ENCODE measurements at regions not wholly inside any gene's neighbourhood (a gene's known extent, or its start where the extent isn't known, plus 50 kb on each side); places are given as distances from the start of the nearest gene placed in this dataset.

DNA sequence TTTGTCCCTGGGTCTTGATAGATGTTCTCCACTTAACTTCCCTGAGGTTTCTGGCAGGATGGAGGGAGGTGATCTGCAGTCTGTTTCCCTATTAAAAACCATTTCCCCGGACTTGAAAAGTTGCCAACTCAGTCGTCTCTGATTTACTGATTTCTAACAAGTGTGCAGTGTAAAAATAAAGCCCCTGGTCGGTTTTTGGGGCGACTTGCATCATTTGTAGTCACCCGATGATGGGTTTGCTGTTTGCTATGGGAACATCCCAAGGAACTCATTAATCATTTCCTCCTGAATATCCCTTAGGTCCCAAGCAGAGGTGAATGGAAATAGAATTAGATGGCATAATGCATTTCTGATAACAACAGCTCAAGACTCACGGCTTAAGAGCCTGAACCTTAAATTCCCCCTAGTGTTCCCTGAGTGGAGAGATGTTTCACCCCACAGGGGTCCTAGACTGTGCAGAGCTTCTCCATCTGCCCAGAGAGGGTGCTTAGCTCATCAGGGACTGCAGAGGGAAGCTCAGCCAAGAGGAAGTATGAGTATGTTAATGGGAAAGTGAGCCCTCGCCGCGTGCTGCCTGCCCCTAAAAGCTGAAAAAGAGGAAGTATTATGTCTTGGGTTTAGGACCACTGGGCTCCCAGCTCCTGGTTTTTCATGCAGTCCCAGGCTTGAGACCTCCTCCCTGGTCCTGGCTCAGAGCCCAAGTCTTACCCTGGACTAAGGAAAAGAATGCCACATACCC, 115.1 kb upstream of the DAP start:
- no peak overlapping the region for H3K4me3 ChIP-seq (ENCODE audit: low read depth, low read length)
- no peak for DNase-seq (ENCODE audit: low read depth)
- TF ChIP-seq, protein P1, sequence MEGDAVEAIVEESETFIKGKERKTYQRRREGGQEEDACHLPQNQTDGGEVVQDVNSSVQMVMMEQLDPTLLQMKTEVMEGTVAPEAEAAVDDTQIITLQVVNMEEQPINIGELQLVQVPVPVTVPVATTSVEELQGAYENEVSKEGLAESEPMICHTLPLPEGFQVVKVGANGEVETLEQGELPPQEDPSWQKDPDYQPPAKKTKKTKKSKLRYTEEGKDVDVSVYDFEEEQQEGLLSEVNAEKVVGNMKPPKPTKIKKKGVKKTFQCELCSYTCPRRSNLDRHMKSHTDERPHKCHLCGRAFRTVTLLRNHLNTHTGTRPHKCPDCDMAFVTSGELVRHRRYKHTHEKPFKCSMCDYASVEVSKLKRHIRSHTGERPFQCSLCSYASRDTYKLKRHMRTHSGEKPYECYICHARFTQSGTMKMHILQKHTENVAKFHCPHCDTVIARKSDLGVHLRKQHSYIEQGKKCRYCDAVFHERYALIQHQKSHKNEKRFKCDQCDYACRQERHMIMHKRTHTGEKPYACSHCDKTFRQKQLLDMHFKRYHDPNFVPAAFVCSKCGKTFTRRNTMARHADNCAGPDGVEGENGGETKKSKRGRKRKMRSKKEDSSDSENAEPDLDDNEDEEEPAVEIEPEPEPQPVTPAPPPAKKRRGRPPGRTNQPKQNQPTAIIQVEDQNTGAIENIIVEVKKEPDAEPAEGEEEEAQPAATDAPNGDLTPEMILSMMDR (IDR thresholded peaks at IDR 0.05; ENCODE audit: insufficient read depth, low read depth, low read length, missing control alignments): no peak

GRCh38 chr5:10875201-10875768, 114.3 kb upstream of the DAP start:
- TF ChIP-seq, protein P1 (IDR thresholded peaks at IDR 0.05; ENCODE audit: insufficient read depth, low read depth, low read length, missing control alignments): no peak
- no peak overlapping the region for H3K4me3 ChIP-seq (ENCODE audit: low read depth, low read length)
- DNase-seq (ENCODE audit: low read depth): no peak

GRCh38 chr5:10874541-10874940, 113.5 kb upstream of the DAP start:
- no peak for DNase-seq (ENCODE audit: low read depth)
- TF ChIP-seq, protein P1 (IDR thresholded peaks at IDR 0.05; ENCODE audit: insufficient read depth, low read depth, low read length, missing control alignments): no peak
- H3K4me3 ChIP-seq (ENCODE audit: low read depth, low read length): no peak overlapping the region

GRCh38 chr5:10870791-10871190, 109.8 kb upstream of the DAP start:
- TF ChIP-seq, protein P1 (IDR thresholded peaks at IDR 0.05; ENCODE audit: insufficient read depth, low read depth, low read length, missing control alignments): no peak
- DNase-seq (ENCODE audit: low read depth): no peak
- H3K4me3 ChIP-seq (ENCODE audit: low read depth, low read length): no peak overlapping the region

DNA sequence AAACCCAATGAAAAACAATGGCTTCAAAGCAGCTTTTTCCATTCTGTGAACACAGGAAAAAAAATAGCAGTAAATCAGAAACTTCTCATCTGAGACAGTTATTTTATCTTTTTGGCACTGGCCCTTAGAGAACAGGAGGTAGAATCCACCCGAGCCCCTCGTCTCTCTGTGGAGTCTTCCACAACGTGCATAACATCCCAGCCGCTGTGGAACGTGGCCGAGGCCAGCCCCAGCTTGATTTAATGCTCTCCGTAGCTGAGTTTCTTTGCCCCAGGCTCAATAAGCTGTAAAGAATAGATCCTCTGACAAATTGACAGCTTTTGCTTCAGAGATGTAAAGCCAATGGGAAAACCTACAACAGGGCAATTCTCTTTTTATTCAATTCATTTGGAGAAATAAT, 107.9 kb upstream of the DAP start:
- TF ChIP-seq, protein P1 (IDR thresholded peaks at IDR 0.05; ENCODE audit: insufficient read depth, low read depth, low read length, missing control alignments): no peak
- H3K4me3 ChIP-seq (ENCODE audit: low read depth, low read length): no peak overlapping the region

GRCh38 chr5:10867389-10868303, 106.6 kb upstream of the DAP start:
- TF ChIP-seq, protein P1 (IDR thresholded peaks at IDR 0.05; ENCODE audit: insufficient read depth, low read depth, low read length, missing control alignments): no peak
- no peak overlapping the region for H3K4me3 ChIP-seq (ENCODE audit: low read depth, low read length)
- no peak for DNase-seq (ENCODE audit: low read depth)

More for the DNA sequence above, 107.9 kb upstream of the DAP start:
- DNase-seq (ENCODE audit: low read depth): no peak

Measured in GM12865 (cell line).